ENCODE measurements at regions not wholly inside any gene's neighbourhood (a gene's known extent, or its start where the extent isn't known, plus 50 kb on each side); places are given as distances from the start of the nearest gene placed in this dataset.

DNA sequence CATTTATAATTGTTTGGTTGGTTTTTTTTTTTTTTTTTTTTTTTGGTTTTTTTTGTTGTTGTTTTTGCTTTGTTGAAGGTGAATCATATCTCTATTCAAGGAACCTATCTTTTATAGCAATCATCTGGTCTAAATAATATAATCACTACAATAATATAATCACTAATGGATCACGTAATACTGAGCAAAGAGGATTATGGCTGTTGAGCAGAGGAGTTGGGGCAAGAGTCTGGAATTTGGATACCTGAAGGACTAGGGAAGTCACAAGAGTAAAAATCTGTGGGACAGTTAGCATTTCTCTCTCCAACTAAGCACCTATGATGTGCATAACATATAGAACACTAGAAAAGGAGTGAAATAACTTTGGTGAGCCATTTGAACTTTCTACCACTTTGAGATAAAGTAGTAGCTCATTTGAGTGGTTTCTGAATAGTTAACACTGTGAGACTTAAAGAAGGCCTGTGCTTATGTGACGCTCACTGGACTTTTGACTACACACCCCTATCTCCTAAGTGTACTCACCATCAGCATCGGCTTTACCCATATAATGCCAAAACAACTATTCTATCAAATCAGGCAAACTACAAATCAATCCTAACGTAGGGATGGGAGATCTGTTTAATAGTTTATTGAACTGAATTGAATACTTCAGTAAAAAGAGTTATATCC lies 564.9 kb upstream of the TUSC1 start:
- no peak overlapping the region for H3K4me3 Mint-ChIP-seq
- ATAC-seq (no peak), DNase-seq (no peak)
- H3K27me3 ChIP-seq (ENCODE audit: control insufficient read depth, insufficient read depth, low read length), result no peaks in the 10 kb centered on the region
- intact Hi-C loops (cut with micrococcal nuclease), result no loop called here
- peaks cover 8% of the 10 kb centered on the region for H3K36me3 Mint-ChIP-seq
- peaks cover 4 to 16% of the 10 kb centered on the region in 2 donors for H3K9me3 Mint-ChIP-seq
- no peaks in the 10 kb centered on the region for H3K27me3 Mint-ChIP-seq (ENCODE audit: low read depth in 2 of 2)
- TF ChIP-seq, protein P1, sequence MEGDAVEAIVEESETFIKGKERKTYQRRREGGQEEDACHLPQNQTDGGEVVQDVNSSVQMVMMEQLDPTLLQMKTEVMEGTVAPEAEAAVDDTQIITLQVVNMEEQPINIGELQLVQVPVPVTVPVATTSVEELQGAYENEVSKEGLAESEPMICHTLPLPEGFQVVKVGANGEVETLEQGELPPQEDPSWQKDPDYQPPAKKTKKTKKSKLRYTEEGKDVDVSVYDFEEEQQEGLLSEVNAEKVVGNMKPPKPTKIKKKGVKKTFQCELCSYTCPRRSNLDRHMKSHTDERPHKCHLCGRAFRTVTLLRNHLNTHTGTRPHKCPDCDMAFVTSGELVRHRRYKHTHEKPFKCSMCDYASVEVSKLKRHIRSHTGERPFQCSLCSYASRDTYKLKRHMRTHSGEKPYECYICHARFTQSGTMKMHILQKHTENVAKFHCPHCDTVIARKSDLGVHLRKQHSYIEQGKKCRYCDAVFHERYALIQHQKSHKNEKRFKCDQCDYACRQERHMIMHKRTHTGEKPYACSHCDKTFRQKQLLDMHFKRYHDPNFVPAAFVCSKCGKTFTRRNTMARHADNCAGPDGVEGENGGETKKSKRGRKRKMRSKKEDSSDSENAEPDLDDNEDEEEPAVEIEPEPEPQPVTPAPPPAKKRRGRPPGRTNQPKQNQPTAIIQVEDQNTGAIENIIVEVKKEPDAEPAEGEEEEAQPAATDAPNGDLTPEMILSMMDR (IDR thresholded peaks at IDR 0.05), result no peak
- no peaks in the 10 kb centered on the region for H3K4me1 ChIP-seq (ENCODE audit: control insufficient read depth, insufficient read depth, low read length)
- no peaks in the 10 kb centered on the region for H3K4me1 Mint-ChIP-seq
- H3K36me3 ChIP-seq (ENCODE audit: control insufficient read depth, insufficient read depth, low read length), result no peaks in the 10 kb centered on the region
- 100% methylated on average over 2 of the region's 4 CpGs for WGBS (ENCODE audit: insufficient coverage)
- H3K27ac ChIP-seq (ENCODE audit: low read length), result no peak overlapping the region
- H3K27ac Mint-ChIP-seq, result no peak overlapping the region
- H3K9me3 ChIP-seq (ENCODE audit: control insufficient read depth, insufficient read depth, low read length), result peaks cover 3% of the 10 kb centered on the region
- H3K4me3 ChIP-seq (ENCODE audit: low read length), result no peak overlapping the region

DNA sequence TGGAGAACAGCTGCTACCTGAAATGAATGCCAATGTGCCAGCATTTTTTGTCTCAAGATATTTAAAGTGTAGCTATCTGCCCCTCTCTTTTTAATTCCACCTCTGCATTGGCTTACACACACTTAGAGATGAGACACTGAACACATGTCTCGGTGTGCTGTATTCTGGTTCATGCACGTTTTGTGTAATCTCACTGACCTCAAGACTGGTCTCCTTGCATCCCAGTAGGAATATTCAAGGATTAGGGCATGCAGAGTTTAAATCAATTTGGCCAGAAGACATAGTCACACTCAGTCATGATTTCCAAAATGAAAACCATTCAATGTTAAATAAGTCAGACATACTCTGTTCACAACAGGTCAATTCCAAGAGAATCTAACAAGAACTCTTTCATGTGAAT lies 561.8 kb upstream of the TUSC1 start:
- H3K27ac Mint-ChIP-seq, result no peak overlapping the region
- H3K36me3 Mint-ChIP-seq, result peaks cover 8% of the 10 kb centered on the region
- no peak overlapping the region for H3K4me3 Mint-ChIP-seq
- H3K4me1 Mint-ChIP-seq, result no peaks in the 10 kb centered on the region
- H3K27me3 Mint-ChIP-seq (ENCODE audit: low read depth in 2 of 2), result no peaks in the 10 kb centered on the region
- Histone ChIP-seq H3K36me3 (ENCODE audit: control insufficient read depth, insufficient read depth, low read length) (no peaks in the 10 kb centered on the region), H3K27me3 (ENCODE audit: control insufficient read depth, insufficient read depth, low read length) (no peaks in the 10 kb centered on the region), H3K27ac (ENCODE audit: low read length) (no peak overlapping the region), H3K9me3 (ENCODE audit: control insufficient read depth, insufficient read depth, low read length) (no peaks in the 10 kb centered on the region), H3K4me1 (ENCODE audit: control insufficient read depth, insufficient read depth, low read length) (no peaks in the 10 kb centered on the region), H3K4me3 (ENCODE audit: low read length) (no peak overlapping the region)
- 71% methylated on average over 2 of the region's 2 CpGs for WGBS (ENCODE audit: insufficient coverage)
- TF ChIP-seq, protein P1 (IDR thresholded peaks at IDR 0.05), result no peak
- ATAC-seq (no peak), DNase-seq (no peak)
- intact Hi-C loops (cut with micrococcal nuclease), result no loop called here
- H3K9me3 Mint-ChIP-seq, result peaks cover 4 to 16% of the 10 kb centered on the region in 2 donors

DNA sequence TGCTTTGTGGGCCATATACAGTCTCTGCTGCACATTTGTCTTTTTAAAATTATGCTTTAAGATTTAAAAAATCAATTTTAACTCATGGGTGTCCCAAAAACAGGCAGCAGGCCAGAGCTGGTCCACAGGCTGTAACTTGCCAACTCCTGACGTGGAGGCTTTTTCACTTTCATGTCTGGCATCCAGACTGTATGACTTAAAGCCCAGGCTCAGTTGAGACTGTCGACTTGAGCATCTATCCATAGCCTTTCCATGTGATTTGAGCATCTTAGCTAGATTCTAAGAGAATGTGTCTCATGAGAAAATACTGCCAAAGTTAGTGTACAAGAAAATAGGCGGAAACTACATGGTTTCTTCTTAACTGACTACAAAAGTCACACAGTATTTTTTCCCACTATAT lies 559.0 kb upstream of the TUSC1 start:
- DNase-seq, result no peak
- Mint-ChIP-seq H3K9me3 (peaks cover 2 to 11% of the 10 kb centered on the region in 2 donors), H3K4me1 (no peaks in the 10 kb centered on the region), H3K36me3 (no peaks in the 10 kb centered on the region), H3K27ac (no peak overlapping the region), H3K27me3 (ENCODE audit: low read depth in 2 of 2) (no peaks in the 10 kb centered on the region), H3K4me3 (no peak overlapping the region)
- WGBS (ENCODE audit: insufficient coverage), result 66% methylated on average over 3 of the region's 3 CpGs
- Histone ChIP-seq H3K4me3 (ENCODE audit: low read length) (no peak overlapping the region), H3K4me1 (ENCODE audit: control insufficient read depth, insufficient read depth, low read length) (no peaks in the 10 kb centered on the region), H3K9me3 (ENCODE audit: control insufficient read depth, insufficient read depth, low read length) (no peaks in the 10 kb centered on the region), H3K36me3 (ENCODE audit: control insufficient read depth, insufficient read depth, low read length) (no peaks in the 10 kb centered on the region), H3K27ac (ENCODE audit: low read length) (no peak overlapping the region), H3K27me3 (ENCODE audit: control insufficient read depth, insufficient read depth, low read length) (no peaks in the 10 kb centered on the region)
- TF ChIP-seq, protein P1 (IDR thresholded peaks at IDR 0.05), result no peak
- intact Hi-C loops (cut with micrococcal nuclease), result no loop called here
- ATAC-seq, result no peak

DNA sequence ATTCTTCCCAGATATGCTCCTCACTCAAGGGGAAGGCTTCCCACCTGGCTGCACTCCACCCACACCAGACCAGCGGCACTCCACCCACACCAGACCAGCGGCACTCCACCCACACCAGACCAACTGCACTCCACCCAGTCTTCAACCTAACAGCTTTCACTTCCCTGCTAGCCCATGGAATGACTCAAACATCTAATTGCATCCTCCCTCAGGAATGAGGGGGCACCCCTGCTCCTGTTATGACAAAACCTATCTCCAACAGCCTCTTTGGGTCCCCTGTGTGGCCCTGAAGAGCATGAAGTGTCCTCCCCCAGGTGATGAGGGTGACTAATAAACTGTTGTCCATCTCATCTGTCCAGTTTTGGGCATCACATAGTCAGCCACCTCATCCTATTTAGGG lies 556.6 kb upstream of the TUSC1 start:
- Mint-ChIP-seq H3K36me3 (no peaks in the 10 kb centered on the region), H3K27ac (no peak overlapping the region)

More for the DNA sequence above, 556.6 kb upstream of the TUSC1 start:
- intact Hi-C loops (cut with micrococcal nuclease), result no loop called here
- Mint-ChIP-seq H3K9me3 (peaks cover 2 to 11% of the 10 kb centered on the region in 2 donors), H3K4me3 (no peak overlapping the region), H3K27me3 (ENCODE audit: low read depth in 2 of 2) (no peaks in the 10 kb centered on the region), H3K4me1 (no peaks in the 10 kb centered on the region)
- H3K9me3 ChIP-seq (ENCODE audit: control insufficient read depth, insufficient read depth, low read length), result no peaks in the 10 kb centered on the region
- ATAC-seq (no peak), DNase-seq (no peak)
- no peaks in the 10 kb centered on the region for H3K36me3 ChIP-seq (ENCODE audit: control insufficient read depth, insufficient read depth, low read length)
- TF ChIP-seq, protein P1 (IDR thresholded peaks at IDR 0.05), result no peak
- no peaks in the 10 kb centered on the region for H3K4me1 ChIP-seq (ENCODE audit: control insufficient read depth, insufficient read depth, low read length)
- H3K27me3 ChIP-seq (ENCODE audit: control insufficient read depth, insufficient read depth, low read length), result no peaks in the 10 kb centered on the region
- WGBS (ENCODE audit: insufficient coverage), result 82% methylated on average over 2 of the region's 2 CpGs
- no peak overlapping the region for H3K27ac ChIP-seq (ENCODE audit: low read length)
- H3K4me3 ChIP-seq (ENCODE audit: low read length), result no peak overlapping the region

All from natural killer cell (primary cell).